Activated CD4-positive, alpha-beta T cell treated with anti-CD3 and anti-CD28 coated beads for 36 hours (primary cell): ENCODE measurements at regions not wholly inside any gene's neighbourhood (a gene's known extent, or its start where the extent isn't known, plus 50 kb on each side); places are given as distances from the start of the nearest gene placed in this dataset.

ENCODE experiments used
- ATAC-seq: fragments of 200-7000 bp; cut with Tn5 transposase; one replicate; pipeline ENCODE4 v1.10.0; 2021; ENCODE audit warnings: mild to moderate bottlenecking, moderate library complexity
- CTCF ChIA-PET: fragments of 350-600 bp; sonication (Branson Sonifier 250); formaldehyde crosslinking; loops from one replicate; lab custom pipeline; 2021; ENCODE audit warnings: antibody characterized with exemption; lab: Charles Lee
- POLR2A ChIA-PET: fragments of 350-600 bp; sonication (Branson Sonifier 250); formaldehyde crosslinking; loops from one replicate; lab custom pipeline; 2021; ENCODE audit warnings: antibody characterized with exemption, inconsistent platforms; lab: Charles Lee
- DNase-seq: peaks from one replicate; pipeline ENCODE4 v3.0.0-alpha.2; 2020
- H3K27ac Mint-ChIP-seq: one replicate; pipeline ENCODE4 v1.8.0; 2021; ENCODE audit warnings: mixed read lengths
- H3K27me3 Mint-ChIP-seq: one replicate; pipeline ENCODE4 v1.8.0; 2021; ENCODE audit warnings: mixed read lengths
- H3K36me3 Mint-ChIP-seq: one replicate; pipeline ENCODE4 v1.8.0; 2021; ENCODE audit warnings: low read depth, mixed read lengths
- H3K4me1 Mint-ChIP-seq: one replicate; pipeline ENCODE4 v1.8.0; 2021; ENCODE audit warnings: mixed read lengths
- H3K4me3 Mint-ChIP-seq: one replicate; pipeline ENCODE4 v1.8.0; 2021; ENCODE audit warnings: mild to moderate bottlenecking, moderate library complexity, mixed read lengths
- H3K9me3 Mint-ChIP-seq: one replicate; pipeline ENCODE4 v1.8.0; 2021; ENCODE audit warnings: low read depth, mixed read lengths
- intact Hi-C, 2 experiments: fragments of 100-400 bp; cut with DNase I in 1 of 2; cut with micrococcal nuclease in 1 of 2; formaldehyde crosslinking; loops; one replicate each; pipeline versions ENCODE4 v1.14.2 to v1.15.1; 2022 to 2024; cut with DNase I, micrococcal nuclease

GRCh38 chr3:154758109-154758868 is 321.8 kb upstream of the MME start:
- no peaks in the 10 kb centered on the region for H3K27me3 Mint-ChIP-seq
- POLR2A ChIA-PET: interaction anchor here (0.6 kb wide), 1 partner anchor 1751 kb away, joined by 3 read pairs; no protein-coding TSS in a partner anchor
- no peak overlapping the region for H3K4me3 Mint-ChIP-seq
- H3K9me3 Mint-ChIP-seq: peaks cover 6% of the 10 kb centered on the region
- no peaks in the 10 kb centered on the region for H3K4me1 Mint-ChIP-seq
- H3K27ac Mint-ChIP-seq: no peak overlapping the region
- ATAC-seq (no peak), DNase-seq (no peak)
- intact Hi-C loops: loop anchor here in 1 of 2 experiments (2.0 to 10.0 kb wide), 2 partner anchors 565 to 947 kb away; no protein-coding TSS in a partner anchor
- no peaks in the 10 kb centered on the region for H3K36me3 Mint-ChIP-seq
- CTCF ChIA-PET: interaction anchor here (1.1 kb wide), 1 partner anchor 29 kb away, joined by 3 read pairs; no protein-coding TSS in a partner anchor

DNA sequence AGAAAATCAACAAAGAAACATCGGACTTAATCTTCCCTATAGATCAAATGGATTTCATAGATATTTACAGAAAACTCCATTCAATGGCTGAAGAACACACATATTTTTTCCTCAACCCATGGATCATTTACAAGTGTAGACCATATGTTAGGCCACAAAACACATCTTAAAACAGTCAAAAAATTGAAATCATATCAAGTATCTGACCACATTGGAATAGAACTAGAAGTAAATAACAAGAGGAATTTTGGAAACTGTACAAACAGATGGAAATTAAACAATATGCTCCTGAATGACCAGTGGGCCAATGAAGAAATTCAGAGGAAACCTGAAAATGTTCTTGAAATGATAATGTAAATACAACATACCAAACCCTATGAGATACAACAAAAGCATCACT is 323.1 kb upstream of the GPR149 start:
- DNase-seq: no peak
- Mint-ChIP-seq H3K9me3 (peaks cover 6% of the 10 kb centered on the region), H3K27ac (no peak overlapping the region), H3K4me3 (no peak overlapping the region), H3K27me3 (no peaks in the 10 kb centered on the region), H3K36me3 (no peaks in the 10 kb centered on the region), H3K4me1 (no peaks in the 10 kb centered on the region)
- ATAC-seq: no peak
- intact Hi-C loops: loop anchor here in 1 of 2 experiments (10.0 kb wide), 1 partner anchor 952 kb away; no protein-coding TSS in a partner anchor
- ChIA-PET POLR2A (no interaction called here), CTCF (interaction anchor here (0.6 kb wide), 1 partner anchor 177 kb away, joined by 3 read pairs; no protein-coding TSS in a partner anchor)

DNA sequence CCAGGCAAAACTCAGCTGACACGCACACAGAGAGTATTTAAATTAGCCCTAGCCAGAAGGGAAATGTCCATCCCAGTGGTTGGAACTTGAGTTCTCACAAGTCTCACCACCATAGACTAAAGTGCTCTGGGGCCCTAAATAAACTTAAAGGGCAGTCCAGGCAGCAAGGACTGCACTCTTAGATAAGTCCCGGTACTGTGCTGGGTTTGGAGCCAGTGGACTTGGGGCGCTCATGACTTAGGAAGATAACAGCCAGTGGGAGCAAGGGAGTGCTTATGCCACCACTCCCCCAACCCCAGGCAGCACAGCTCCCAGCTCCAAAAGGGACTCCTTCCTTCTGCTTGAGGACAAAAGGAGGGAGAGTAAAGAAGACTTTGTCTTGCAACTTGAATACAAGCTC is 319.5 kb upstream of the GPR149 start:
- intact Hi-C loops: no loop called here
- no peak overlapping the region for H3K27ac Mint-ChIP-seq
- ChIA-PET POLR2A (no interaction called here), CTCF (no interaction called here)
- no peaks in the 10 kb centered on the region for H3K9me3 Mint-ChIP-seq
- no peak overlapping the region for H3K4me3 Mint-ChIP-seq
- H3K4me1 Mint-ChIP-seq: no peaks in the 10 kb centered on the region
- ATAC-seq: no peak
- no peaks in the 10 kb centered on the region for H3K36me3 Mint-ChIP-seq
- H3K27me3 Mint-ChIP-seq: no peaks in the 10 kb centered on the region
- no peak for DNase-seq

- no peaks in the 10 kb centered on the region for H3K36me3 Mint-ChIP-seq
- H3K9me3 Mint-ChIP-seq: peaks cover 6% of the 10 kb centered on the region
- ChIA-PET CTCF (no interaction called here), POLR2A (no interaction called here)
- intact Hi-C loops: no loop called here
- no peak for DNase-seq
- H3K27me3 Mint-ChIP-seq: no peaks in the 10 kb centered on the region
- H3K4me3 Mint-ChIP-seq: no peak overlapping the region
- no peak for ATAC-seq
- H3K27ac Mint-ChIP-seq: no peak overlapping the region
- no peaks in the 10 kb centered on the region for H3K4me1 Mint-ChIP-seq
Measured at GRCh38 chr3:154745929-154746328, 315.9 kb upstream of the GPR149 start.

DNA sequence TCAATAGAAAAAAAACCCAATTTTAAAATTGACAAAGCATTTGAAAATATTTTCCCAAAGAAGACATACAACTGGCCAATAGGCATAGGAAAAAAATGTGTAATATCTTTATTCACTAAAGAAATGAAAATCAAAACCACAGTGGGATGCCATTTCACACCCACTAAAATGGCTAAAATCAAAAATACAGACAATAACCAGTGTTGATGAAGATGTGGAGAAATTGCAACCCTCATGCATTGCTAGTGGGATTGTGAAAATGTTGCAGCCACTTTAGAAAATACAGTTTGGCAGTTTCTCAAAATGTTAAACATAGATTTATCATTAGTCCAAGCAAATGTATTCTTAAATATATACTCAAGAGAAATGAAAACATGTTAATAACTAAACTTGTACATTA is 315.1 kb upstream of the GPR149 start:
- no peaks in the 10 kb centered on the region for H3K36me3 Mint-ChIP-seq
- DNase-seq: no peak
- no peaks in the 10 kb centered on the region for H3K4me1 Mint-ChIP-seq
- ChIA-PET CTCF (no interaction called here), POLR2A (no interaction called here)
- no peak overlapping the region for H3K4me3 Mint-ChIP-seq
- intact Hi-C loops: no loop called here
- ATAC-seq: no peak
- H3K27ac Mint-ChIP-seq: no peak overlapping the region
- no peaks in the 10 kb centered on the region for H3K27me3 Mint-ChIP-seq
- peaks cover 6% of the 10 kb centered on the region for H3K9me3 Mint-ChIP-seq

DNA sequence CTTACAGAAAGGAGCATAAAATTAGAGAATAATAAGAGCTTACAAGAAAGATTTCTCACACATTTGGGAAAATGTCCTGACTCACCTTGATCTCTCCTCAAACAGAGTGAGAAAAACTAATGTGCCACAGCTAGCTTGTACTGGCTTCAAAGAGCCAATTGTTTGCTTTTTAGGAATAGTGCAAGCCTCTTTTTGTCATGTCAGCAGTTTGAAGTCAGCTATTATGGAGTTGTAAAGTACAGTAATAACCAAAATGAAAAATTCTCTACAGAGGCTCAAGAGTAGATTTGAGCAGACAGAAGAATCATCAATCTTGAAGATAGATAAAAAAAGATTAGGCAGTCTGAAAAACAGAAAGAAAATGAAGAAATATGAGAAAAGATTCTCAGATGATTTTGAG is 313.4 kb upstream of the GPR149 start:
- ChIA-PET POLR2A (no interaction called here), CTCF (no interaction called here)
- Mint-ChIP-seq H3K36me3 (no peaks in the 10 kb centered on the region), H3K4me3 (no peak overlapping the region), H3K9me3 (peaks cover 8% of the 10 kb centered on the region), H3K4me1 (no peaks in the 10 kb centered on the region), H3K27me3 (no peaks in the 10 kb centered on the region), H3K27ac (no peak overlapping the region)
- no peak for DNase-seq
- intact Hi-C loops: no loop called here
- ATAC-seq: no peak

GRCh38 chr3:154734468-154734867 is 304.5 kb upstream of the GPR149 start:
- CTCF ChIA-PET: no interaction called here

DNA sequence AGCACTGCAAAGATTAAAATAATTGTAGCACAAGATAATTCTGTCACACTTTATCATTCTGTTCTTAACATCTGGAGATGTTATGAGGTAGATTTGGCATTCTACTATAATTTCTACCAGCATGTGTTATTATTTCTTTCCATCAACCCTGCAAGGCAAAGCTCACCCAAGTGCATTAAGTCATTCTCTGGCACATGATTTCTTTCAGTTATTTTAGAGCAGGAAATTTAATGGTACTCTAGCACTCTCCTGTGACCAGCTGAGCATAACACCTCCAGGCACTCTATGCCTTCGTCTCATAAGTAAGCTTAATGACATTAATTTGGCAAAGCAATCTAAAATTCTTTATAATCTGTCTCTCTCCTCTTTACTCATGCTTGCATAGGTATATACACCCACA is 300.2 kb upstream of the GPR149 start:
- ATAC-seq (no peak), DNase-seq (no peak)
- Mint-ChIP-seq H3K27me3 (no peaks in the 10 kb centered on the region), H3K4me3 (no peak overlapping the region), H3K9me3 (peaks cover 1% of the 10 kb centered on the region), H3K27ac (no peak overlapping the region), H3K36me3 (no peaks in the 10 kb centered on the region), H3K4me1 (no peaks in the 10 kb centered on the region)
- intact Hi-C loops: no loop called here
- ChIA-PET POLR2A (no interaction called here), CTCF (no interaction called here)

More at GRCh38 chr3:154734468-154734867, 304.5 kb upstream of the GPR149 start:
- Mint-ChIP-seq H3K27ac (no peak overlapping the region), H3K9me3 (peaks cover 2% of the 10 kb centered on the region), H3K4me3 (no peak overlapping the region), H3K4me1 (no peaks in the 10 kb centered on the region), H3K36me3 (no peaks in the 10 kb centered on the region), H3K27me3 (no peaks in the 10 kb centered on the region)
- POLR2A ChIA-PET: no interaction called here
- intact Hi-C loops: no loop called here
- no peak for ATAC-seq
- no peak for DNase-seq

DNA sequence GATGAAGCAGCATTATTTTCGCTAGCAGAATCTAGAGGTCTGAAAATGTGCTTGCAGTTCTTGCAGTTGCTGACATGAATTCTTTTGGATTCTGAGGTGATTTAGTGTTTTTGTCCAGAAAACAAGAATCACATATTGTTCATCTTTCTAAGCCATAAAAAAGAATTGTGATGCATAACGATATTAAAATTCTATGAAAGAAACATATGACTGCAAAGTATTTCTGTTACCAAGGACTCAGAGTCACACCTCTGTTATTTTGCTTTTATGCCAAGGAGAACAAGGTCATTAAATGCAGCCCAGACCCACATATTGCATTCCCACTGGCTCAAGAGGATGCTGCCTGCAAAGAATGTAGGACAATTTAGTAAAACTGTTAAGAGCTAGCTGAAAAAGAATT is 299.8 kb upstream of the GPR149 start:
- Mint-ChIP-seq H3K27ac (no peak overlapping the region), H3K4me3 (no peak overlapping the region), H3K27me3 (no peaks in the 10 kb centered on the region), H3K36me3 (no peaks in the 10 kb centered on the region), H3K4me1 (no peaks in the 10 kb centered on the region), H3K9me3 (peaks cover 1% of the 10 kb centered on the region)
- ChIA-PET CTCF (no interaction called here), POLR2A (no interaction called here)
- no peak for DNase-seq
- intact Hi-C loops: no loop called here
- ATAC-seq: no peak

DNA sequence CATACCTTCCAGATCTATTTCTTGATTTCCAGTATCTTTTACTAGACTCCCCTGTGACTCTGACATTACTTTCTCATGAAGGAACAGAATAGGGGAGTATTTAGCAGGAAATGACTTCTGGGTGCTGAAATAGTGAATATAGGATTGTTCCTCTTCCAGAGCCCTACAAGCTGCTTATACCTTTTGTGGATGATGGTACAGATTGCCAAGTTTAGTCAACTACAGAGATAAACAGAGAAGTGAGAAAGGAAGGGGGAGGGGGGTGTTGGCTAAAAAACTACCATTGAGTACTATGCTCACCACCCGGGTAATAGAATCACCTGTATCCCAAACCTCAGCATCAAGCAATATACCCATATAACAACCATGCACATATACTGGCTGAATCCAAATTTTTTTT is 298.3 kb upstream of the GPR149 start:
- H3K4me3 Mint-ChIP-seq: no peak overlapping the region
- H3K9me3 Mint-ChIP-seq: peaks cover 1% of the 10 kb centered on the region
- CTCF ChIA-PET: no interaction called here
- no peaks in the 10 kb centered on the region for H3K27me3 Mint-ChIP-seq
- H3K36me3 Mint-ChIP-seq: no peaks in the 10 kb centered on the region
- no peak for DNase-seq
- no peaks in the 10 kb centered on the region for H3K4me1 Mint-ChIP-seq
- no peak overlapping the region for H3K27ac Mint-ChIP-seq
- ATAC-seq: no peak
- intact Hi-C loops: no loop called here
- POLR2A ChIA-PET: no interaction called here

DNA sequence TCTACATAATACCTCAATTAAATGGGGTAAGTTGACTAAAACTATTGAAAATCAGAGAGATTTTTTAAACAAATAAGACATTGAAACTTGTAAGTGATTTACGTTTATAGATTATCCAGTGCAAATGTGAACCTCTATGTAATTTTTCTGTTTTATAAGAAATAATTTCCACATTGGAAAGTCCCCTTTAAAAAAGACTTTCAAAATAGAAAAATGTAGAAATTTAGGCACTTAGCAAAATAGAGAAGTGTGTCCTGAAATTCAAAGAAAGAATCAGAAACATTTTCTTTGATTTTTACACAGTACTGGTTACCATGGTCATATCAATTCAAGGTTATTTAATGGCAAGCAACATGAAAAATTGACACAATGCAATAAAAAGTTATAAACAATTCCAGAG is 290.9 kb upstream of the GPR149 start:
- CTCF ChIA-PET: no interaction called here
- no peaks in the 10 kb centered on the region for H3K9me3 Mint-ChIP-seq
- no peaks in the 10 kb centered on the region for H3K27me3 Mint-ChIP-seq
- no peak for ATAC-seq
- no peak overlapping the region for H3K4me3 Mint-ChIP-seq
- H3K27ac Mint-ChIP-seq: no peak overlapping the region
- DNase-seq: no peak
- POLR2A ChIA-PET: no interaction called here
- intact Hi-C loops: no loop called here
- H3K36me3 Mint-ChIP-seq: no peaks in the 10 kb centered on the region
- no peaks in the 10 kb centered on the region for H3K4me1 Mint-ChIP-seq

- Mint-ChIP-seq H3K4me3 (no peak overlapping the region), H3K27me3 (no peaks in the 10 kb centered on the region), H3K4me1 (no peaks in the 10 kb centered on the region), H3K9me3 (no peaks in the 10 kb centered on the region), H3K27ac (no peak overlapping the region), H3K36me3 (no peaks in the 10 kb centered on the region)
- no peak for ATAC-seq
- CTCF ChIA-PET: no interaction called here
- intact Hi-C loops: no loop called here
- DNase-seq: no peak
- POLR2A ChIA-PET: no interaction called here
Measured at GRCh38 chr3:154718053-154718452, 288.1 kb upstream of the GPR149 start.
